PC-3 (cell line): ENCODE measurements at regions not wholly inside any gene's neighbourhood (a gene's known extent, or its start where the extent isn't known, plus 50 kb on each side); places are given as distances from the start of the nearest gene placed in this dataset.

ENCODE experiments used
- ATAC-seq: fragments of 200-7000 bp; cut with Tn5 transposase; 2 replicates; pipeline ENCODE4 v1.9.1; 2020; ENCODE audit warnings: mild to moderate bottlenecking, moderate library complexity
- BruUV-seq: library from RNA; stranded (reverse); fragments of 400-500 nt; replicated peaks from 2 replicates; lab custom pipeline; 2021; lab: Mats Ljungman, UMichigan
- CTCF ChIA-PET: fragments of 300-600 bp; sonication (Branson Sonifier 250); formaldehyde crosslinking; loops from one replicate; lab custom pipeline; 2022; ENCODE audit warnings: antibody characterized with exemption; lab: Charles Lee
- POLR2A ChIA-PET: fragments of 300-600 bp; sonication (Branson Sonifier 250); formaldehyde crosslinking; loops from one replicate; lab custom pipeline; 2022; ENCODE audit warnings: antibody characterized with exemption; ENCODE audit not compliant: unreplicated experiment; lab: Charles Lee
- DNase-seq: peaks from one replicate; pipeline ENCODE4 v3.0.0-alpha.2; 2015
- H2AFZ ChIP-seq: fragments of 300-600 bp; sonication (generic); 2 replicates; pipeline ENCODE4 v1.6.0; 2016; ENCODE audit warnings: antibody characterized with exemption, low read length
- H3F3A ChIP-seq: fragments of 300-600 bp; sonication (generic); one replicate; pipeline ENCODE4 v1.6.0; 2017; ENCODE audit warnings: antibody characterized with exemption, low read length, control low read depth, mild to moderate bottlenecking; ENCODE audit not compliant: unreplicated experiment
- H3K27ac ChIP-seq: fragments of 300-600 bp; sonication (generic); 2 replicates; pipeline ENCODE4 v1.5.1; 2016; ENCODE audit warnings: mild to moderate bottlenecking, low read length
- H3K27me3 ChIP-seq: fragments of 300-600 bp; sonication (generic); 2 replicates; pipeline ENCODE4 v1.6.1; 2016; ENCODE audit warnings: low read length, mixed read lengths
- H3K36me3 ChIP-seq: fragments of 300-600 bp; sonication (generic); 2 replicates; pipeline ENCODE4 v1.6.1; 2016; ENCODE audit warnings: low read depth, mixed run types, low read length, mixed read lengths
- H3K4me1 ChIP-seq: fragments of 300-600 bp; sonication (generic); 2 replicates; pipeline ENCODE4 v1.5.1; 2016; ENCODE audit warnings: low read length; ENCODE audit not compliant: insufficient read depth
- H3K4me2 ChIP-seq: fragments of 300-600 bp; sonication (generic); 2 replicates; pipeline ENCODE4 v1.6.0; 2016; ENCODE audit warnings: low read length
- H3K4me3 ChIP-seq: fragments of 300-600 bp; sonication (generic); 2 replicates; pipeline ENCODE4 v1.5.1; 2016; ENCODE audit warnings: mild to moderate bottlenecking, low read length, mixed read lengths
- H3K79me2 ChIP-seq: fragments of 300-600 bp; sonication (generic); 2 replicates; pipeline ENCODE4 v1.6.1; 2017; ENCODE audit warnings: low read length, mixed read lengths
- H3K9ac ChIP-seq: fragments of 300-600 bp; sonication (generic); 2 replicates; pipeline ENCODE4 v1.6.0; 2016; ENCODE audit warnings: mild to moderate bottlenecking, low read length
- H3K9me2 ChIP-seq: fragments of 300-600 bp; sonication (generic); replicated peaks from 2 replicates; pipeline ENCODE4 v1.6.1; 2016; ENCODE audit warnings: mixed run types, low read length, mixed read lengths
- H3K9me3 ChIP-seq: fragments of 300-600 bp; sonication (generic); 2 replicates; pipeline ENCODE4 v1.6.1; 2016; ENCODE audit warnings: low read length, mixed read lengths
- H4K20me1 ChIP-seq: fragments of 300-600 bp; sonication (generic); 2 replicates; pipeline ENCODE4 v1.6.1; 2016; ENCODE audit warnings: low read length, mixed read lengths
- EZH2 ChIP-seq: fragments of 300-600 bp; sonication (generic); IDR thresholded peaks from one replicate; pipeline ENCODE4 v1.6.1; 2017; ENCODE audit warnings: antibody characterized with exemption, mild to moderate bottlenecking, low read length; ENCODE audit not compliant: unreplicated experiment
- EZH2phosphoT487 ChIP-seq: fragments of 300-600 bp; sonication (generic); IDR thresholded peaks from 2 replicates; pipeline ENCODE4 v1.6.1; 2018; ENCODE audit warnings: mild to moderate bottlenecking, antibody characterized with exemption, low read length, borderline replicate concordance
- intact Hi-C: fragments of 100-400 bp; cut with micrococcal nuclease; formaldehyde crosslinking; loops from 2 replicates; pipeline ENCODE4 v1.9.0; 2023
- TF ChIP-seq, protein P1 (sequence below): fragments of 300-600 bp; sonication (generic); conservative IDR thresholded peaks from 2 replicates; pipeline ENCODE4 v1.5.1; 2017; ENCODE audit warnings: antibody characterized with exemption, low read depth, mild to moderate bottlenecking, low read length

DNA sequence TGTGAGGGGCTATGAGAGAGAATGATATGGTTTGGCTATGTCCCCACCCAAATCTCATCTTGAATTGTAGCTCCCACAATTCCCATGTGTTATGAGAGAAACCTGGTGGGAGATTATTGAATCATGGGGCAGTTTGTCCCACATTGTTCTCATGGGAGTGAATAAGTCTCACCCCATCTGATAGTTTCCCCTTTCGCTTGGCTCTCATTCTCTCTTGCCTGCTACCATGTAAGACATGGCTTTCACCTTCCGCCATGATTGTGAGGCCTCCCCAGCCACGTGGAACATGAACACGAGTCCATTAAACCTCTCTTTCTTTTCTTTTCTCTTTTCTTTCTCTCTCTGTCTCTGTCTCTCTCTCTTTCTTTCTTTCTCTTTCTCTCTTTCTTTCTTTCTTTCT lies 743.4 kb upstream of the CTNND2 start:
- no peak for ATAC-seq
- no peaks in the 10 kb centered on the region for H3K36me3 ChIP-seq
- TF ChIP-seq, protein P1, sequence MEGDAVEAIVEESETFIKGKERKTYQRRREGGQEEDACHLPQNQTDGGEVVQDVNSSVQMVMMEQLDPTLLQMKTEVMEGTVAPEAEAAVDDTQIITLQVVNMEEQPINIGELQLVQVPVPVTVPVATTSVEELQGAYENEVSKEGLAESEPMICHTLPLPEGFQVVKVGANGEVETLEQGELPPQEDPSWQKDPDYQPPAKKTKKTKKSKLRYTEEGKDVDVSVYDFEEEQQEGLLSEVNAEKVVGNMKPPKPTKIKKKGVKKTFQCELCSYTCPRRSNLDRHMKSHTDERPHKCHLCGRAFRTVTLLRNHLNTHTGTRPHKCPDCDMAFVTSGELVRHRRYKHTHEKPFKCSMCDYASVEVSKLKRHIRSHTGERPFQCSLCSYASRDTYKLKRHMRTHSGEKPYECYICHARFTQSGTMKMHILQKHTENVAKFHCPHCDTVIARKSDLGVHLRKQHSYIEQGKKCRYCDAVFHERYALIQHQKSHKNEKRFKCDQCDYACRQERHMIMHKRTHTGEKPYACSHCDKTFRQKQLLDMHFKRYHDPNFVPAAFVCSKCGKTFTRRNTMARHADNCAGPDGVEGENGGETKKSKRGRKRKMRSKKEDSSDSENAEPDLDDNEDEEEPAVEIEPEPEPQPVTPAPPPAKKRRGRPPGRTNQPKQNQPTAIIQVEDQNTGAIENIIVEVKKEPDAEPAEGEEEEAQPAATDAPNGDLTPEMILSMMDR: no peak
- TF ChIP-seq EZH2phosphoT487 (no peak), EZH2 (no peak)
- BruUV-seq: no TSS peak
- no peaks in the 10 kb centered on the region for H3K27me3 ChIP-seq
- no peak overlapping the region for H3K27ac ChIP-seq
- intact Hi-C loops: no loop called here
- POLR2A ChIA-PET: no interaction called here
- no peak overlapping the region for H3K4me3 ChIP-seq
- no peaks in the 10 kb centered on the region for H3K4me1 ChIP-seq
- CTCF ChIA-PET: no interaction called here
- H3K9me3 ChIP-seq: no peaks in the 10 kb centered on the region
- H4K20me1 ChIP-seq: no peaks in the 10 kb centered on the region
- H3K79me2 ChIP-seq: no peaks in the 10 kb centered on the region
- H3F3A ChIP-seq: no peaks in the 10 kb centered on the region
- no peaks in the 10 kb centered on the region for H3K9me2 ChIP-seq
- no peak overlapping the region for H2AFZ ChIP-seq
- H3K4me2 ChIP-seq: no peak overlapping the region
- no peak for DNase-seq
- no peak overlapping the region for H3K9ac ChIP-seq

- H3K9ac ChIP-seq: no peak overlapping the region
- no peaks in the 10 kb centered on the region for H3K36me3 ChIP-seq
- ChIA-PET CTCF (no interaction called here), POLR2A (no interaction called here)
- no peaks in the 10 kb centered on the region for H3K79me2 ChIP-seq
- H3K9me3 ChIP-seq: no peaks in the 10 kb centered on the region
- H3K4me3 ChIP-seq: no peak overlapping the region
- no peak overlapping the region for H2AFZ ChIP-seq
- no peak overlapping the region for H3K27ac ChIP-seq
- no peaks in the 10 kb centered on the region for H3K27me3 ChIP-seq
- no peaks in the 10 kb centered on the region for H4K20me1 ChIP-seq
- intact Hi-C loops: no loop called here
- no peaks in the 10 kb centered on the region for H3F3A ChIP-seq
- H3K4me1 ChIP-seq: no peaks in the 10 kb centered on the region
- TF ChIP-seq EZH2phosphoT487: no peak
- TF ChIP-seq, protein P1: no peak
- TF ChIP-seq EZH2: no peak
- no TSS peak for BruUV-seq
- no peak overlapping the region for H3K4me2 ChIP-seq
- DNase-seq: no peak
- no peaks in the 10 kb centered on the region for H3K9me2 ChIP-seq
- no peak for ATAC-seq
Observed at GRCh38 chr5:12645582-12645981, 741.3 kb upstream of the CTNND2 start.

DNA sequence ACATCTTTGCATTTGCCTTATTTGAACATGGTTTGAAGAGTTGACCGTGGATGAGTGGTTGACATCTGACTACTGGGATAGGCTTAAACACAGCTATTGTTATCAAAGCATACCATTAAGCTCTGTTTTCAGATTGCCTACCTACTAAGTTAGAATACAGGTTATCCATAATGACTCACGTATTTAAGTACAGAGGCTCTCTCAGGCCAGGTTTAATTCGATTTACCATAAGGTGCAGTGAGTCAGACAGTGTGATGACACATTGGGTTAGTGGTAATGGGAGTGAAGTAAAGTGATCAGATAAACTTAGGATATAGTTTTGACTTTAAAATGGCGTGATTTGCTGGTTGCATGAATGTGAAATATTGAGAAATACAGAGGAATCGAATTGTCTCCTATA lies 732.0 kb upstream of the CTNND2 start:
- ChIA-PET POLR2A (no interaction called here), CTCF (no interaction called here)
- Histone ChIP-seq H3K4me2 (peak overlapping the region; percentile 70), H3K79me2 (no peaks in the 10 kb centered on the region), H3K27me3 (no peaks in the 10 kb centered on the region), H3K9me3 (no peaks in the 10 kb centered on the region), H2AFZ (peak overlapping the region; percentile 59), H3F3A (no peaks in the 10 kb centered on the region), H3K27ac (peak overlapping the region; percentile 60), H4K20me1 (no peaks in the 10 kb centered on the region), H3K4me1 (peaks cover 15% of the 10 kb centered on the region), H3K9me2 (no peaks in the 10 kb centered on the region), H3K4me3 (peak overlapping the region; percentile 38), H3K9ac (no peak overlapping the region), H3K36me3 (no peaks in the 10 kb centered on the region)
- TF ChIP-seq EZH2phosphoT487 (no peak), EZH2 (no peak)
- TF ChIP-seq, protein P1: no peak
- intact Hi-C loops: loop anchor here (10.0 kb wide), 1 partner anchor 139 kb away; no protein-coding TSS in a partner anchor
- peak; percentile 98 for DNase-seq
- peak; percentile 96 for ATAC-seq
- BruUV-seq: no TSS peak
